GM12801 (cell line): ENCODE measurements at regions not wholly inside any gene's neighbourhood (a gene's known extent, or its start where the extent isn't known, plus 50 kb on each side); places are given as distances from the start of the nearest gene placed in this dataset.

Source experiments
- TF ChIP-seq, protein P1 (sequence below): IDR thresholded peaks from one replicate; pipeline ENCODE4 v1.5.1; 2011; ENCODE audit warnings: control low read depth; ENCODE audit not compliant: insufficient read length; ENCODE audit errors: extremely low read depth

- TF ChIP-seq, protein P1, sequence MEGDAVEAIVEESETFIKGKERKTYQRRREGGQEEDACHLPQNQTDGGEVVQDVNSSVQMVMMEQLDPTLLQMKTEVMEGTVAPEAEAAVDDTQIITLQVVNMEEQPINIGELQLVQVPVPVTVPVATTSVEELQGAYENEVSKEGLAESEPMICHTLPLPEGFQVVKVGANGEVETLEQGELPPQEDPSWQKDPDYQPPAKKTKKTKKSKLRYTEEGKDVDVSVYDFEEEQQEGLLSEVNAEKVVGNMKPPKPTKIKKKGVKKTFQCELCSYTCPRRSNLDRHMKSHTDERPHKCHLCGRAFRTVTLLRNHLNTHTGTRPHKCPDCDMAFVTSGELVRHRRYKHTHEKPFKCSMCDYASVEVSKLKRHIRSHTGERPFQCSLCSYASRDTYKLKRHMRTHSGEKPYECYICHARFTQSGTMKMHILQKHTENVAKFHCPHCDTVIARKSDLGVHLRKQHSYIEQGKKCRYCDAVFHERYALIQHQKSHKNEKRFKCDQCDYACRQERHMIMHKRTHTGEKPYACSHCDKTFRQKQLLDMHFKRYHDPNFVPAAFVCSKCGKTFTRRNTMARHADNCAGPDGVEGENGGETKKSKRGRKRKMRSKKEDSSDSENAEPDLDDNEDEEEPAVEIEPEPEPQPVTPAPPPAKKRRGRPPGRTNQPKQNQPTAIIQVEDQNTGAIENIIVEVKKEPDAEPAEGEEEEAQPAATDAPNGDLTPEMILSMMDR = no peak
These were observed 135.4 kb upstream of the AKIRIN2 start for GRCh38 chr6:87837444-87837843.

DNA sequence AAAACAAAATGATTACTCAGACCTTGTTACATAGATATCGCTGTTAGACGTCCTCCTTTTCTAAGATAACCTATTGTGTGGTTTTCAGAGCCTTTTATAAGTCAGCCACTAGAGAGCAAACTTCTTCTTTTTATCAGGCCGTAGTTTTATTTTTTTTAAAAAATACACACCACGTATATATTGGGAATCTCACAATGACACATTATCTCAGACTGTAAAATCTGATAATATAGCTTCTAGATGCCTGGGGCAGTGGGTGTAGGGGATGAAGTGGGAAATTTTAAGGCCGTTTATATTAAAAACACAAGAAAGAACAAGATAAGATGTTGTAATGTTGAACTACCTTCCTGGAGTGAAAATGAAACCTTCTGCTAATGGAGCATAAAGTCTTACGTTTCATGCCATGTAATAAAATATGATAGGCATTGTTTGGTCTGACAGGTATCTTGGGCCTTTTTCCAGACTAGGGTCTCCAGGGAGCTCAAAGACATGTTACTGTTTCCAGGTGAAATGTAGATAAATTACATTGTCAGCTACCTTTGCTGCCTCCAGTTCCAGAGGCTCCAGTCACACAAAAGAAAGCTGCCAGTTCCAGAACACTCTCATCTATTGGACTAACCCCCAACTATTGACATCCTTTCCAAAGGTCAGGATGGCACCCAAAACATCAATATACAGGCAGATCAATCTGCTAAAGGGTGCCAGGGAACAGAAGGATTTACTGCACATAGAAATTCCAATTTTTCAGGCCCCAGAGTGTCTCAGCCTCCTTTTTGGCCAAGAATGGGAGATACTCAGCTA is 130.2 kb upstream of the AKIRIN2 start:
- TF ChIP-seq, protein P1 = no peak

GRCh38 chr6:87830907-87831306 is 128.9 kb upstream of the AKIRIN2 start:
- TF ChIP-seq, protein P1 = no peak

DNA sequence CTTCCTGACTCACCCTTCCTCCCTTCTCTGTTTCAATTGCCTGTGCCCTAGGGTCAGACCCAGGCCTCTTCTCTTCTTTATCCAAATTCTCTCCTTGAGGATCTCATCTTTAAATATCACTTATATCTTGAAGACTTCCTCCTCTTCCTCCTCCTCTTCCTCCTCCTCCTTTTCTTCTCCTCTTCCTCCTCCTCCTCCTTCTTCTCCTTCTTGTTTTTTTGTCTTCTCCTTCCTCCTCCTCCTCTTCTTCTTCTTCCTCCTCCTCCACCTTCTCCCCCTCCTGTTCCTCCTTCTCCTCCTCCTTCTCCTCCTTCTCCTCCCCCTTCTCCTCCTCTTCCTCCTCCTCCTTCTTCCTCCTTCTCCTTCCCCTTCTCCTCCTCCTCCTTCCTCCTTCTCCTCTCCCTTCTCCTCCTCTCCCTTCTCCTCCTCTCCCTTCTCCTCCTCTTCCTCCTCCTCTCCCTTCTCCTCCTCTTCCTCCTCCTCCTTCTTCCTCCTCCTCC is 127.6 kb upstream of the AKIRIN2 start:
- TF ChIP-seq, protein P1 = no peak

DNA sequence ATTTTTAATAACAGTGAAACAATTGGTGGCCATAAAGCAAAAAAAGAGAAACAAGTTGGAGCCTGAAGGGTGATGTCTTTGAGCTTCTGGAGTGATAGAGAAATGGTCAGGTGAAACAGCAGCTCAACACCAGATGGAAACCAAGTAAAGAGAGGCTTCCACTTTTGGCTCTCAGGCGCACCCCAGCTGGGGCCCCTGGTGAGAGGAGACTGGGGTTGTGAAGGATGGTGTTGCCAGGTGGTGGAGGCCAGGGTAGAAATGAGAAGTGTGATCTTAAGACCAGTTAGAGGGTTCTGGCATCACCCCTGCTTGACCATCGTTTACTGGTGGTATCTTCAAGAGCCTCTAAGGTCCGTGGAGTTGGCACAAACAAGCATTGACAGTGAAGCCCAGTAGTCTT is 126.0 kb upstream of the AKIRIN2 start:
- TF ChIP-seq, protein P1 = no peak

GRCh38 chr6:87827346-87827745 is 125.3 kb upstream of the AKIRIN2 start:
- TF ChIP-seq, protein P1 = no peak

GRCh38 chr6:87826424-87826823 is 124.4 kb upstream of the AKIRIN2 start:
- TF ChIP-seq, protein P1 = no peak
